Liver (tissue), 8 donors: ENCODE measurements at regions not wholly inside any gene's neighbourhood (a gene's known extent, or its start where the extent isn't known, plus 50 kb on each side); places are given as distances from the start of the nearest gene placed in this dataset.

ENCODE experiments used
- DNase-seq: peaks from one replicate; pipeline ENCODE4 v3.0.0-alpha.2; 2017; ENCODE audit warnings: low spot score
- H3K27ac ChIP-seq, 2 donors: one replicate each; pipeline ENCODE4 v1.7.0; 2013; ENCODE audit warnings: inconsistent platforms in 2 of 2, low read length in 2 of 2, control low read depth in 1 of 2, low read depth in 1 of 2, mild to moderate bottlenecking in 1 of 2
- H3K27me3 ChIP-seq, 4 donors: one replicate each; pipeline versions ENCODE4 v1.6.1 to v1.7.0; 2013; ENCODE audit warnings: low read length in 3 of 4, inconsistent platforms in 1 of 4, mild to moderate bottlenecking in 1 of 4, moderate library complexity in 1 of 4; ENCODE audit not compliant: control insufficient read depth in 4 of 4, insufficient read depth in 4 of 4
- H3K36me3 ChIP-seq, 4 donors: one replicate each; pipeline versions ENCODE4 v1.6.1 to v1.7.0; 2013; ENCODE audit warnings: low read length in 3 of 4, mild to moderate bottlenecking in 3 of 4, low read depth in 1 of 4, moderate library complexity in 1 of 4; ENCODE audit not compliant: control insufficient read depth in 4 of 4, insufficient read depth in 3 of 4
- H3K4me1 ChIP-seq, 4 donors: one replicate each; pipeline versions ENCODE4 v1.6.1 to v1.7.0; 2013; ENCODE audit warnings: low read length in 3 of 4, mild to moderate bottlenecking in 3 of 4, moderate library complexity in 1 of 4; ENCODE audit not compliant: control insufficient read depth in 4 of 4, insufficient read depth in 4 of 4
- H3K4me3 ChIP-seq, 3 donors: one replicate each; pipeline versions ENCODE4 v1.6.1 to v1.7.0; 2013; ENCODE audit warnings: low read length in 3 of 3, control low read depth in 1 of 3, low read depth in 1 of 3, mild to moderate bottlenecking in 1 of 3
- H3K9ac ChIP-seq, 2 donors: one replicate each; pipeline ENCODE4 v1.7.0; 2013; ENCODE audit warnings: low read length in 2 of 2, mild to moderate bottlenecking in 2 of 2, moderate library complexity in 2 of 2, control low read depth in 1 of 2, low read depth in 1 of 2
- H3K9me3 ChIP-seq, 4 donors: one replicate each; pipeline versions ENCODE4 v1.6.1 to v1.7.0; 2013; ENCODE audit warnings: low read length in 3 of 4; ENCODE audit not compliant: control insufficient read depth in 4 of 4
- CTCF ChIP-seq: fragments of 150-350 bp; IDR thresholded peaks from 2 replicates; pipeline ENCODE4 v1.5.1; 2017; ENCODE audit warnings: improper control_type of control experiment, low read depth, low read length; ENCODE audit not compliant: missing input control
- EGR1 ChIP-seq, 2 donors: IDR thresholded peaks; 2 replicates each; pipeline ENCODE4 v1.6.1; 2016 to 2018; ENCODE audit warnings: antibody characterized with exemption in 2 of 2, low read depth in 2 of 2
- FOXA1 ChIP-seq: IDR thresholded peaks from 2 replicates; pipeline ENCODE4 v1.6.1; 2016; ENCODE audit warnings: antibody characterized with exemption
- FOXA2 ChIP-seq: IDR thresholded peaks from 2 replicates; pipeline ENCODE4 v1.6.1; 2016; ENCODE audit warnings: antibody characterized with exemption
- GABPA ChIP-seq, 2 donors: IDR thresholded peaks in 1 of 2; conservative IDR thresholded peaks in 1 of 2; 2 replicates each; pipeline ENCODE4 v1.6.1; 2016; ENCODE audit warnings: antibody characterized with exemption in 2 of 2, mild to moderate bottlenecking in 1 of 2, moderate library complexity in 1 of 2
- HNF4A ChIP-seq, 2 donors: conservative IDR thresholded peaks; 2 replicates each; pipeline ENCODE4 v1.6.1; 2016; ENCODE audit warnings: antibody characterized with exemption in 2 of 2, mild to moderate bottlenecking in 2 of 2
- HNF4G ChIP-seq: IDR thresholded peaks from 2 replicates; pipeline ENCODE4 v1.6.1; 2016; ENCODE audit warnings: antibody characterized with exemption
- JUND ChIP-seq, 2 donors: IDR thresholded peaks; 2 replicates each; pipeline ENCODE4 v1.6.1; 2016; ENCODE audit warnings: antibody characterized with exemption in 2 of 2
- MAX ChIP-seq: IDR thresholded peaks from 2 replicates; pipeline ENCODE4 v1.6.1; 2016; ENCODE audit warnings: antibody characterized with exemption
- NR2F2 ChIP-seq: IDR thresholded peaks from 2 replicates; pipeline ENCODE4 v1.6.1; 2016; ENCODE audit warnings: antibody characterized with exemption
- RAD21 ChIP-seq, 2 donors: IDR thresholded peaks; 2 replicates each; pipeline ENCODE4 v1.6.1; 2016; ENCODE audit warnings: antibody characterized with exemption in 2 of 2, mild to moderate bottlenecking in 2 of 2
- RXRA ChIP-seq, 2 donors: IDR thresholded peaks; 2 replicates each; pipeline ENCODE4 v1.6.1; 2017 to 2018; ENCODE audit warnings: antibody characterized with exemption in 2 of 2, mild to moderate bottlenecking in 1 of 2
- SP1 ChIP-seq: IDR thresholded peaks from 2 replicates; pipeline ENCODE4 v1.6.1; 2018; ENCODE audit warnings: antibody characterized with exemption, mild to moderate bottlenecking
- TAF1 ChIP-seq: conservative IDR thresholded peaks from 2 replicates; pipeline ENCODE4 v1.6.1; 2016; ENCODE audit warnings: antibody characterized with exemption, mild to moderate bottlenecking
- YY1 ChIP-seq: IDR thresholded peaks from 2 replicates; pipeline ENCODE4 v1.6.1; 2016; ENCODE audit warnings: antibody characterized with exemption, mild to moderate bottlenecking
- WGBS: extraction: QIAGEN DNeasy Blood & Tissue Kit; methylation state at CpG from one replicate; pipeline ENCODE4 v1.1.7; 2013; 5-methylcytosine and 5-hydroxymethylcytosine counted together
- TF ChIP-seq, protein P1 (sequence below): IDR thresholded peaks from 2 replicates; pipeline ENCODE4 v1.6.1; 2016; ENCODE audit warnings: antibody characterized with exemption
- TF ChIP-seq, protein P2 (sequence below): IDR thresholded peaks from 2 replicates; pipeline ENCODE4 v1.6.1; 2016; ENCODE audit warnings: antibody characterized with exemption
- TF ChIP-seq, protein P3 (sequence below): IDR thresholded peaks from 2 replicates; pipeline ENCODE4 v1.6.1; 2016; ENCODE audit warnings: antibody characterized with exemption, mild to moderate bottlenecking
- donor health status: healthy.
- donor health status: healthy.
- donor health status: healthy.
- donor health status: healthy.
- donor health status: healthy.

DNA sequence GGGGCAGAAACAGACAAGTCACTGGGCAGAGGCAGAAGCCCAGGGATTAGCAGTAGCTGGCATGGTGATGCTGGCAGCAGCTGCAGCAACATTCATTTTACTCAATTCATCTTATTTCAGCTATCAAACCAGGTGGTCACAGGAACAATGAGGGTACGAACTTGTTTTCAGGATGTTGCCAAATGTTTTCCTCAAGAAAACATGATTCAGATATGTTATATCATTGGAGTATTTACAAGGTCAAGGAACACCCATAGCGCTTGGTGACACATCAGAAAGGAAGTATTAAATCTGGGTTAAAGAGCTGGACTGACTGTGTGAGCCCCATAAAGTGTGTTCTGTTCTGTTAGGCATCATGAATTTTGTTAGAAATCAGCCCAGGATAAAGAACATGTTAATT is 456.9 kb upstream of the ID4 start:
- Histone ChIP-seq H3K4me3 (no peak overlapping the region), H3K9ac (no peak overlapping the region), H3K9me3 (peaks cover 0 to 3% (median under 1%) of the 10 kb centered on the region in 4 donors), H3K27me3 (peaks cover 0 to 5% (median 0%) of the 10 kb centered on the region in 4 donors), H3K4me1 (no peaks in the 10 kb centered on the region), H3K36me3 (no peaks in the 10 kb centered on the region), H3K27ac (no peak overlapping the region)
- WGBS = 67% methylated on average over 2 of the region's 2 CpGs
- TF ChIP-seq FOXA1 (no peak), GABPA (IDR thresholded peaks at IDR 0.05 in 1 of 2, conservative IDR thresholded peaks at IDR 0.05 in 1 of 2) (no peak), SP1 (no peak), HNF4G (no peak), HNF4A (conservative IDR thresholded peaks at IDR 0.05) (no peak), JUND (IDR thresholded peaks at IDR 0.05) (no peak), RXRA (IDR thresholded peaks at IDR 0.05) (no peak), EGR1 (IDR thresholded peaks at IDR 0.05; ENCODE audit: low read depth in 2 of 2) (no peak), CTCF (no peak), NR2F2 (no peak), RAD21 (IDR thresholded peaks at IDR 0.05) (no peak), FOXA2 (no peak), TAF1 (no peak), YY1 (no peak)
- TF ChIP-seq, protein P1, sequence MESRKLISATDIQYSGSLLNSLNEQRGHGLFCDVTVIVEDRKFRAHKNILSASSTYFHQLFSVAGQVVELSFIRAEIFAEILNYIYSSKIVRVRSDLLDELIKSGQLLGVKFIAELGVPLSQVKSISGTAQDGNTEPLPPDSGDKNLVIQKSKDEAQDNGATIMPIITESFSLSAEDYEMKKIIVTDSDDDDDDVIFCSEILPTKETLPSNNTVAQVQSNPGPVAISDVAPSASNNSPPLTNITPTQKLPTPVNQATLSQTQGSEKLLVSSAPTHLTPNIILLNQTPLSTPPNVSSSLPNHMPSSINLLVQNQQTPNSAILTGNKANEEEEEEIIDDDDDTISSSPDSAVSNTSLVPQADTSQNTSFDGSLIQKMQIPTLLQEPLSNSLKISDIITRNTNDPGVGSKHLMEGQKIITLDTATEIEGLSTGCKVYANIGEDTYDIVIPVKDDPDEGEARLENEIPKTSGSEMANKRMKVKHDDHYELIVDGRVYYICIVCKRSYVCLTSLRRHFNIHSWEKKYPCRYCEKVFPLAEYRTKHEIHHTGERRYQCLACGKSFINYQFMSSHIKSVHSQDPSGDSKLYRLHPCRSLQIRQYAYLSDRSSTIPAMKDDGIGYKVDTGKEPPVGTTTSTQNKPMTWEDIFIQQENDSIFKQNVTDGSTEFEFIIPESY = no peak
- TF ChIP-seq, protein P2, sequence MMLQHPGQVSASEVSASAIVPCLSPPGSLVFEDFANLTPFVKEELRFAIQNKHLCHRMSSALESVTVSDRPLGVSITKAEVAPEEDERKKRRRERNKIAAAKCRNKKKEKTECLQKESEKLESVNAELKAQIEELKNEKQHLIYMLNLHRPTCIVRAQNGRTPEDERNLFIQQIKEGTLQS = no peak
- no peak for DNase-seq

DNA sequence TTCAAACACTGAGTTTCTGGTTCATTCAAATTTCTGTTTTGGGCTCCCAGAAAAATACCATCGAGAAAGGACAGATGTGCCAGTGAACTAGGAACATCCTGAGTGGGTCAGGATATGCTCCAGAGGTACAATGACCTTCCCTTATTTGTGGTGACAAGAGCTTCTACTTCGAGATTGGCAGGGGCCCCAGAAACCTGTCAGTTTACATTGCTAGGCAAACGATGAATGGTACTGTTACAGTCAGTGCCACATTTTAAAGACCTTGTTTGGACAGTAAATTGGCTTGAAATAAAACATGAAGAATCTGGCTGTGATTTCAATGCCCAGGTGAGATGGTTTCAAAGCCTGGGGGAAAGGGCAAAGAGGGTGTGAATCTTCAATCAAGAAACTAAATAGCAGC is 454.5 kb upstream of the ID4 start:
- Histone ChIP-seq H3K27me3 (peaks cover 0 to 6% (median 0%) of the 10 kb centered on the region in 4 donors), H3K36me3 (no peaks in the 10 kb centered on the region), H3K9ac (no peak overlapping the region), H3K4me1 (no peaks in the 10 kb centered on the region), H3K4me3 (no peak overlapping the region), H3K9me3 (peaks cover 0 to 3% (median under 1%) of the 10 kb centered on the region in 4 donors), H3K27ac (no peak overlapping the region)
- no peak for DNase-seq
- WGBS = 40% methylated on average over 3 of the region's 3 CpGs
- TF ChIP-seq FOXA1 = no peak
- no peak for TF ChIP-seq RAD21 (IDR thresholded peaks at IDR 0.05)
- TF ChIP-seq NR2F2 = no peak
- no peak for TF ChIP-seq TAF1
- TF ChIP-seq HNF4G = no peak
- TF ChIP-seq YY1 = no peak
- TF ChIP-seq JUND (IDR thresholded peaks at IDR 0.05) = no peak

DNA sequence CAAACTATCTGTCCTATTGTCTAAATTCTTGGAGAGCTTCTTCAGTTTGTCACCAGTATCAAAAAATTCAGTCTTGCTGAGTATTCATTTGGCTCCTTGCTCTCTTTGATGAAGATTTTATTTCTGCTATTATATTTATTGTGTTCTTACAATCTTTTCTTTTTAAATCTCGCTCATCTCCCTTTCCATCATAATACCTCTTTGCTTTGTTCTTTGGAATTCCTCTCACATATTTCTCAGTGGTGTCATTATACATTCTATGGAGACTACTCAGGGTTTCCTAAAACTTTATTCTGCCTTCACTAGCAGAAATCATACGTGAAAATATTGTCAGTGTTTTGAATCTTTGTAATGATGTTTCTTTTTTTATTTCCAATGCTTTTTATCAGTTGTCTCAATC is 445.2 kb upstream of the ID4 start:
- no peak overlapping the region for H3K27ac ChIP-seq
- no peak overlapping the region for H3K9ac ChIP-seq
- H3K9me3 ChIP-seq = peaks cover 0 to 3% (median 0%) of the 10 kb centered on the region in 4 donors
- WGBS = 43% methylated on average over 2 of the region's 2 CpGs
- H3K27me3 ChIP-seq = no peaks in the 10 kb centered on the region
- DNase-seq = no peak
- no peaks in the 10 kb centered on the region for H3K36me3 ChIP-seq
- no peaks in the 10 kb centered on the region for H3K4me1 ChIP-seq
- no peak overlapping the region for H3K4me3 ChIP-seq
- TF ChIP-seq FOXA2 = no peak
- TF ChIP-seq, protein P1 = no peak
- no peak for TF ChIP-seq JUND (IDR thresholded peaks at IDR 0.05)
- no peak for TF ChIP-seq YY1
- TF ChIP-seq, protein P3, sequence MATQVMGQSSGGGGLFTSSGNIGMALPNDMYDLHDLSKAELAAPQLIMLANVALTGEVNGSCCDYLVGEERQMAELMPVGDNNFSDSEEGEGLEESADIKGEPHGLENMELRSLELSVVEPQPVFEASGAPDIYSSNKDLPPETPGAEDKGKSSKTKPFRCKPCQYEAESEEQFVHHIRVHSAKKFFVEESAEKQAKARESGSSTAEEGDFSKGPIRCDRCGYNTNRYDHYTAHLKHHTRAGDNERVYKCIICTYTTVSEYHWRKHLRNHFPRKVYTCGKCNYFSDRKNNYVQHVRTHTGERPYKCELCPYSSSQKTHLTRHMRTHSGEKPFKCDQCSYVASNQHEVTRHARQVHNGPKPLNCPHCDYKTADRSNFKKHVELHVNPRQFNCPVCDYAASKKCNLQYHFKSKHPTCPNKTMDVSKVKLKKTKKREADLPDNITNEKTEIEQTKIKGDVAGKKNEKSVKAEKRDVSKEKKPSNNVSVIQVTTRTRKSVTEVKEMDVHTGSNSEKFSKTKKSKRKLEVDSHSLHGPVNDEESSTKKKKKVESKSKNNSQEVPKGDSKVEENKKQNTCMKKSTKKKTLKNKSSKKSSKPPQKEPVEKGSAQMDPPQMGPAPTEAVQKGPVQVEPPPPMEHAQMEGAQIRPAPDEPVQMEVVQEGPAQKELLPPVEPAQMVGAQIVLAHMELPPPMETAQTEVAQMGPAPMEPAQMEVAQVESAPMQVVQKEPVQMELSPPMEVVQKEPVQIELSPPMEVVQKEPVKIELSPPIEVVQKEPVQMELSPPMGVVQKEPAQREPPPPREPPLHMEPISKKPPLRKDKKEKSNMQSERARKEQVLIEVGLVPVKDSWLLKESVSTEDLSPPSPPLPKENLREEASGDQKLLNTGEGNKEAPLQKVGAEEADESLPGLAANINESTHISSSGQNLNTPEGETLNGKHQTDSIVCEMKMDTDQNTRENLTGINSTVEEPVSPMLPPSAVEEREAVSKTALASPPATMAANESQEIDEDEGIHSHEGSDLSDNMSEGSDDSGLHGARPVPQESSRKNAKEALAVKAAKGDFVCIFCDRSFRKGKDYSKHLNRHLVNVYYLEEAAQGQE = no peak
- no peak for TF ChIP-seq RXRA (IDR thresholded peaks at IDR 0.05)
- TF ChIP-seq TAF1 = no peak
- TF ChIP-seq HNF4A (conservative IDR thresholded peaks at IDR 0.05) = no peak
- no peak for TF ChIP-seq MAX
- TF ChIP-seq NR2F2 = no peak
- no peak for TF ChIP-seq HNF4G
